ENCODE measurements at regions not wholly inside any gene's neighbourhood (a gene's known extent, or its start where the extent isn't known, plus 50 kb on each side); places are given as distances from the start of the nearest gene placed in this dataset.
A peak's percentile ranks its signal among the peaks of the same experiment; 100 is the strongest.

DNA sequence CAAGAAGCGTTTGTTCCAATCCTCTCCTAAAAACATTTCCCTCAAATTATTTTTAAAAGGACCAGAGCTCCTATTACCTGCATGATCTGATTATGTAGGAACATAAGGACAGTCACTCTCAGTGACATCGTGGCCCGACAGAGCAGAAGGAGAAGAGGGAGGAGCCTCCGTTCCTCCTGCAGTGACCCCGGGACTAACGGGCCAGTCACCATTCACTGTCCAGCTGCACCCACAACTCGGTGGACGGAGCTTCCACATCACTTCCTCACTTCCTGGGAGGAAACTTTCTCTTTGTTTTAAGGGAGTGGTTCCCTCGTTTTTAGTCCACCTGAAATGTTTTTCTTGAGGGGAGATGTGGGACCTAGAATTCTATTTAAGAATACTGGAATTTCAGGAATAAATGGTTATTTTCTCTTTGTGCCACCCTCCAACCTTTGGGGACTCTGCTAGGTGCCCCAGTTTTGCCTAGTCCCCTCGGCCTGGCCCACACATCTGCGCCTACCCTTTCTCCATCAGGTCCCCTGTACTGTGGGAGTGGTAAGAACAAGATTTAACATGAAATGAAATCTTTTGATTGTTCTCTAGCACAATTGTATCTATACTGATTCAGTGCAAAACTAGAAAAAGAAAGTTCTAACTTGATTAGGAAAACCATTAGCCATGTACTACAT is 173.5 kb upstream of the RNF32 start:
- H3K4me1 ChIP-seq (ENCODE audit: control insufficient read depth, insufficient read depth, low read length): no peaks in the 10 kb centered on the region
- no peaks in the 10 kb centered on the region for H3K9me3 ChIP-seq (ENCODE audit: control insufficient read depth, low read depth, low read length)
- no peaks in the 10 kb centered on the region for H3K36me3 ChIP-seq (ENCODE audit: control insufficient read depth, insufficient read depth, low read length)
- DNase-seq: no peak
- H3K27me3 ChIP-seq (ENCODE audit: control insufficient read depth, insufficient read depth, low read length): no peaks in the 10 kb centered on the region
- H3K4me3 ChIP-seq (ENCODE audit: low read length): no peak overlapping the region
- H3K27ac ChIP-seq (ENCODE audit: low read length): no peak overlapping the region
- WGBS (ENCODE audit: insufficient coverage, low lambda C conversion rate): 80% methylated on average over 3 of the region's 11 CpGs

DNA sequence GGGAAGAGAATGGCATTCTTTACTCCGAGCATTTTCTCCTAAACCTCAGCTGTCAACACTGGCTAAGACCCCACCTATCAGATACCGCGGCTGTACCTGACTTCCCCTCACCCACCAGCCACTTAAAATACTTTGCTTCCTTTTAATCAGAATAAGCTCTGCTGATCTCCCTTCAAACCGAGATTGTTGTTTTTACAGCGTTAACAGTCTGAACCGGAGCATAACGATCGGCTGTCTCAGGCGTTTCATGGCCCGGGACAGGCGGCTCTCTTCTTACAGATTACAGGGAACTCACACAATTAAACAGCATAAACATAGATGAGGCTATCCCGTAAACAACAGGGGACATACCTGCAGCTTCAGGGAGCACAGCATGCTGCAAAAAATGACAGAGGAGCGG is 174.3 kb upstream of the RNF32 start:
- Histone ChIP-seq H3K27ac (ENCODE audit: low read length) (no peak overlapping the region), H3K9me3 (ENCODE audit: control insufficient read depth, low read depth, low read length) (no peaks in the 10 kb centered on the region), H3K27me3 (ENCODE audit: control insufficient read depth, insufficient read depth, low read length) (no peaks in the 10 kb centered on the region), H3K4me1 (ENCODE audit: control insufficient read depth, insufficient read depth, low read length) (no peaks in the 10 kb centered on the region), H3K36me3 (ENCODE audit: control insufficient read depth, insufficient read depth, low read length) (no peaks in the 10 kb centered on the region), H3K4me3 (ENCODE audit: low read length) (no peak overlapping the region)
- WGBS (ENCODE audit: insufficient coverage, low lambda C conversion rate): 62% methylated on average over 2 of the region's 13 CpGs
- no peak for DNase-seq

DNA sequence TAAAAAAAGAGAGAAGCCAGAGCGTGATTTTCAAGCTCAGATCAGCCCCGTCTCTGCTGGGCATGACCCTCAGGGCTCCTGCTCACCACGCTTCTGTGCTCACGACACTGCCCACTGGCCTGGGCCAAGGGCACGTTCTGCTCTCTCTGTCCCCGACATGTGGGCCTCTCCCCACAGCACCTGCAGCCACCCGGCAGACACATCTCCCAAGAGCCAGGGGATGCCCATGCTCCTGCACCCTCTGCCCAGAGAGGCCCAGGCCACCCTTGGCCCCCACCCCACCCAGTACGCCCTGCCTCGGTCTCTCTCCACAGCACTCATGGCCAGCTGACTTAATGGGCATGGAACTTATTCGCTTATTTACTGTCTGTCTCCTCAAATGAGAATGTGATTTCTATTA is 175.4 kb upstream of the RNF32 start:
- Histone ChIP-seq H3K9me3 (ENCODE audit: control insufficient read depth, low read depth, low read length) (no peaks in the 10 kb centered on the region), H3K4me1 (ENCODE audit: control insufficient read depth, insufficient read depth, low read length) (peaks cover 2% of the 10 kb centered on the region), H3K27ac (ENCODE audit: low read length) (no peak overlapping the region), H3K36me3 (ENCODE audit: control insufficient read depth, insufficient read depth, low read length) (no peaks in the 10 kb centered on the region), H3K27me3 (ENCODE audit: control insufficient read depth, insufficient read depth, low read length) (no peaks in the 10 kb centered on the region), H3K4me3 (ENCODE audit: low read length) (no peak overlapping the region)
- WGBS (ENCODE audit: insufficient coverage, low lambda C conversion rate): 100% methylated on average over 1 of the region's 10 CpGs
- no peak for DNase-seq

DNA sequence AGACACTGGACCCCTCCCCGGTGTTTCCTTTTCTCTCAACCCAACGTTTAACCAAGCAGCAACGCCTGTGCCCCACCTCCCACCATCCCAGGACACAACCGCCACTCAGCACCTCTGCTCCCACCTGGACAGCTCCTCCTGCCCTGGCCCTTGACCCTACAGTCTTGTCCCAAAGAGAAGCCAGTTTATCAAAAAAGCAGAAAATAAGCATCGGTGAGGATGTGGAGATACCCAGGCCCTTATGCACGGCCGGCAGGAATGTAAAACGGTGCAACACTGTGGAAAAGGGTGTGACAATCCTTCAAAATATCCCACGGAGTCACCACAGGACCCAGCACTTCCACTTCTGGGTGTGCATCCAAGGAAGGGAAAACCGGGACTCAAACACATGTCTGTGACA is 176.2 kb upstream of the RNF32 start:
- no peak for DNase-seq
- Histone ChIP-seq H3K9me3 (ENCODE audit: control insufficient read depth, low read depth, low read length) (no peaks in the 10 kb centered on the region), H3K4me3 (ENCODE audit: low read length) (no peak overlapping the region), H3K27me3 (ENCODE audit: control insufficient read depth, insufficient read depth, low read length) (no peaks in the 10 kb centered on the region), H3K27ac (ENCODE audit: low read length) (no peak overlapping the region), H3K36me3 (ENCODE audit: control insufficient read depth, insufficient read depth, low read length) (no peaks in the 10 kb centered on the region), H3K4me1 (ENCODE audit: control insufficient read depth, insufficient read depth, low read length) (peaks cover 2% of the 10 kb centered on the region)
- no CpG with 5 or more reads among the region's 10 CpGs for WGBS (ENCODE audit: insufficient coverage, low lambda C conversion rate)

DNA sequence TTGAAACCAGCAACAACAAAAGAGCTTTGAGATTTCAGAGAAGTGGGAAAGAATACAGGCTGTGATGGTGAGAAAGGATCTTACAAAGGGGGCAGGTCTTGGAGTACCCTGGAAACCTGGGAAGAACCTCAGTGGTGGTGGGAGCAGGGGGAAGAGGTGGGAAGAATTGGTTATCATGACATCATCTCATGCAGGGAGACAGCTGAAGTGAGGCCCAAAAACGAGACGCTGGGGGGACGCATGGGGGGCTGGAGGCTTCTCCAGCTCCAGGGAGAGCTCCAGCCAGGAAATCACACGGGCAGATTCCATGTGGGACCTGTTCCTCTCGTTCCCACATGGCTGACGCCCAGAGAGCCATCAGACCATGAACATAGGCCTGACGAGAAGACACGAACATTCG is 177.3 kb upstream of the RNF32 start:
- no peak for DNase-seq
- H3K27ac ChIP-seq (ENCODE audit: low read length): no peak overlapping the region
- no CpG with 5 or more reads among the region's 9 CpGs for WGBS (ENCODE audit: insufficient coverage, low lambda C conversion rate)
- H3K9me3 ChIP-seq (ENCODE audit: control insufficient read depth, low read depth, low read length): no peaks in the 10 kb centered on the region
- peaks cover 2% of the 10 kb centered on the region for H3K4me1 ChIP-seq (ENCODE audit: control insufficient read depth, insufficient read depth, low read length)
- H3K4me3 ChIP-seq (ENCODE audit: low read length): no peak overlapping the region
- H3K36me3 ChIP-seq (ENCODE audit: control insufficient read depth, insufficient read depth, low read length): no peaks in the 10 kb centered on the region
- no peaks in the 10 kb centered on the region for H3K27me3 ChIP-seq (ENCODE audit: control insufficient read depth, insufficient read depth, low read length)

DNA sequence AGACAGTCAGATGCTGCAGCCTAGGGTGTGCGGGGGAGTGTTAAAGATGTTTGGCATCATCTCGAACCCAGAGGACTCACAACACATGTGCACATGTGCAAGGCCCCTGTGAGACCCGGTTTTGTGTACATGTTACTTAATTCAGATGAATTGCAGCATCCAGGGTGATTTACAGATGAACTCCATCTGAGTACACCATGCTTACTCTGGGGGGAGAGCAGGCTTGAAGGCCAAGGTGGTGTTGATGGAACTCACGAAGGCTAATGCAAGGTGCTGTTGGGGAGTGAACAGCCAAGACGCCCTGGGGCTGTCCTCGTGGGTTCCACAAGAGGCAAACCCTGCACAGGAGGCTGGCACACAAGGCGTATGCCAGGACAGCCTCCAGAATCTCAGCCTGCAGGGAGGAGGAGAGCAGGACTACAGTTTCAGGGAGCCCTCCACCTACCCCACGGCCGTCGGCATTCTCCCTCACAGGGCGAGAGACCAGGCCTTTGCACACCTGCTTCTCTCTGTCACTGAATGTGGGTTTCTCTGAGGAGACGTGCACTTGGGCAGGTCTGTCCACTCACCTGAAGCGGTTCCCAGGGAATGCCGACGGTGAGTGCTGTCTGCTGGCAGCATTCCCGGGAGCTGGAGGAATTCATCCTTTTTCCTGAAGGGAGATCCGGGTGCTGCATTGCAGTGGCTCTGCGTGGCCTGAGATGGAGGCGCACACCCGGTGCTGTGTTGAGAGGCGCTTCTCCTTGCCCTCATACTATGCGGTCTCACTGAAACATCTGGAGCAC is 178.5 kb upstream of the RNF32 start:
- no CpG with 5 or more reads among the region's 22 CpGs for WGBS (ENCODE audit: insufficient coverage, low lambda C conversion rate)
- Histone ChIP-seq H3K27ac (ENCODE audit: low read length) (no peak overlapping the region), H3K27me3 (ENCODE audit: control insufficient read depth, insufficient read depth, low read length) (no peaks in the 10 kb centered on the region), H3K4me3 (ENCODE audit: low read length) (no peak overlapping the region), H3K9me3 (ENCODE audit: control insufficient read depth, low read depth, low read length) (no peaks in the 10 kb centered on the region), H3K36me3 (ENCODE audit: control insufficient read depth, insufficient read depth, low read length) (no peaks in the 10 kb centered on the region), H3K4me1 (ENCODE audit: control insufficient read depth, insufficient read depth, low read length) (peaks cover 2% of the 10 kb centered on the region)
- no peak for DNase-seq

DNA sequence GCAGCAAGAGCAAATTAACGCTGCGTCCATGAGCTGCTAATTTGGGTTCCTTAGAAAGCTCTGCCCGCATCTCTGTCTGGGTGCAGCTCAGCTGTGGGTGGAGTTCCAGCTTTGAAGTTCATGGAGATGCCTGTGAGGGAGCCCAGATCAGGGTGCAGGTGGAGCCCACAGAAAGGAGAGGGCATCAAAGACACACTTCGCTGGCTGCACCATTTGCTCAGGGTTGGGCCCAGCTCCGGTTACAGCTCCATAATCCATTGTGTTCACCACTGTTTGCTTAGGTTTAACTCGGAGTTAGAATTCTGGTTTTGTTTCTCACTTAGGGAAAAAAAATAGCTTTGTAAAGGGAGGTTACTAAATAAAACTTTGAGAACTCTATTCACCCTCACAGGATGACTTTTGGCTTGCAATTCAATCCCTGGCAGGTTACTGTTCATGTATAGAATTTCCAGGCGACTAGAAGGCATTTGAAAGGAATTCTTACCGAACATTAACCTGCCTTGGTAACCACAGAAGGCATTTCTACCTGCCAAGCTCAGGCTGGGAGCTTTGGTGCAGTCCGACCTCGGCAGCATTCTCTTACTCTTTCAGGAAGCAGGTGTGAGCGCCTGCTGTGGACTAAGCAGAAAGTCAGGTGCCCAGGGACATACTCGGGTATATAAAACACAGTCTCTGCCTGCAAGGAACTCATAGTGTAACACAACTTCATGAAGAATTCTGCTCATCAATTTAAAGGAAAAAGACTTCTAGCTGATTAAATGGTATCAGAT is 179.5 kb upstream of the RNF32 start:
- Histone ChIP-seq H3K4me1 (ENCODE audit: control insufficient read depth, insufficient read depth, low read length) (peaks cover 2% of the 10 kb centered on the region), H3K36me3 (ENCODE audit: control insufficient read depth, insufficient read depth, low read length) (no peaks in the 10 kb centered on the region), H3K27me3 (ENCODE audit: control insufficient read depth, insufficient read depth, low read length) (no peaks in the 10 kb centered on the region), H3K9me3 (ENCODE audit: control insufficient read depth, low read depth, low read length) (no peaks in the 10 kb centered on the region), H3K27ac (ENCODE audit: low read length) (no peak overlapping the region), H3K4me3 (ENCODE audit: low read length) (no peak overlapping the region)
- DNase-seq: peak in 1 of 2 donors; percentile 24
- no CpG with 5 or more reads among the region's 12 CpGs for WGBS (ENCODE audit: insufficient coverage, low lambda C conversion rate)

DNA sequence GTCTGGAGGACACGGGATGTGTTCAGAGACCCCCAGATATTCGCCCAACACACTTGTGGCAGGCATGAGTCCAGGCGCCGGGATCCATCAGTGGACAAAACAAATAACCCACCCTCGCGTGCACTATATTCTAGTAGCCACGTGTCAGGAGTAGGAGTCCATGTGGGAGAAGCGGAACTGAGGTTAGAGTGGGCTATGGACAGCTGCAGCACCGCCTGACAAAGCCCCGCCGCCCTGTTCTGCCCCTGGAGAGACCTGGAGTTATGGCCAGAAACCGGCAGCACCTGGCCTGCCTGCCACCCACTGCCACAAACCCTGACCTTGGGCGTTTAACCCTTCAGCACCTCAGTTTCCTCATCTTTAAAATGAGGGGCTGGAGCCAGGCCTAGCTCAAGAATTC is 181.0 kb upstream of the RNF32 start:
- no peaks in the 10 kb centered on the region for H3K9me3 ChIP-seq (ENCODE audit: control insufficient read depth, low read depth, low read length)
- H3K27ac ChIP-seq (ENCODE audit: low read length): no peak overlapping the region
- WGBS (ENCODE audit: insufficient coverage, low lambda C conversion rate): no CpG with 5 or more reads among the region's 13 CpGs
- no peak overlapping the region for H3K4me3 ChIP-seq (ENCODE audit: low read length)
- H3K27me3 ChIP-seq (ENCODE audit: control insufficient read depth, insufficient read depth, low read length): no peaks in the 10 kb centered on the region
- H3K4me1 ChIP-seq (ENCODE audit: control insufficient read depth, insufficient read depth, low read length): peaks cover 2% of the 10 kb centered on the region
- no peak for DNase-seq
- H3K36me3 ChIP-seq (ENCODE audit: control insufficient read depth, insufficient read depth, low read length): no peaks in the 10 kb centered on the region

DNA sequence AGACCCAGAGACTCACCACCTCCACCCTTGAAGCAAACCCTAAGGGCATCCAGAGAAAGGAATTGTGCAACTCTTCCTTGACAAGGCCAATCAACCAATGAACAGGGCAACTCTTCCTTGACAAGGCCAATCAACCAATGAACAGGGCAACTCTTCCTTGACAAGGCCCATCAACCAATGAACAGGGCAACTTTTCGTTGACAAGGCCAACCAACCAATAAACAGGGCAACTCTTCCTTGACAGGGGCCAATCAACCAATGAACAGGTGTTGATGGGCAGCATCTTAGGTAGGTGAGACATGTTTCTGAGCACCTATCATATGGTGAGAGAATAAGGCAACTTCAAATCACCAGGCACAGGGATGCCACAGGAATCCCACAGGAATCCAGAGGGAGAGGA is 181.5 kb upstream of the RNF32 start:
- Histone ChIP-seq H3K27ac (ENCODE audit: low read length) (no peak overlapping the region), H3K4me3 (ENCODE audit: low read length) (no peak overlapping the region), H3K27me3 (ENCODE audit: control insufficient read depth, insufficient read depth, low read length) (no peaks in the 10 kb centered on the region), H3K4me1 (ENCODE audit: control insufficient read depth, insufficient read depth, low read length) (peaks cover 2% of the 10 kb centered on the region), H3K36me3 (ENCODE audit: control insufficient read depth, insufficient read depth, low read length) (no peaks in the 10 kb centered on the region), H3K9me3 (ENCODE audit: control insufficient read depth, low read depth, low read length) (no peaks in the 10 kb centered on the region)
- WGBS (ENCODE audit: insufficient coverage, low lambda C conversion rate): no CpG with 5 or more reads among the region's 1 CpG
- DNase-seq: no peak

DNA sequence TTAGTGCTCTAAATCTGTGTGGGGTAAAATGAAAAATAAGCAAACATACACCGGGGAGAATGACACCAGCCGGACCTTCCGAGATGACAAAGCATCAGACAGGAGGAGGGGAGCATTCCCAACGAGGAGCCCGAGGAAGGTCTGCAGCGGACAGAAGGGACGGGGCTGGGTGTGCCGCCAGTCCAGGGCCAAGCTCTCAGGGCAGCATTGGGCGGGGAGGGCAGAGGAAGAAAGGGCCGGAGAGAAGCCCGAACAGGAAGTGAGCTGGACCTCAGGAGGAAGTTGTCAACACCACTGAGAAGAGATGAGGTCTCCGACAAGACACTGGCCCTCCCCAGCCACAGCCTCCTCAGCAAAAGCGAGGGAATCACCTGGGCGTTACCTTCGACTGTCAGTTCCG is 182.6 kb upstream of the RNF32 start:
- no CpG with 5 or more reads among the region's 16 CpGs for WGBS (ENCODE audit: insufficient coverage, low lambda C conversion rate)
- DNase-seq: no peak
- Histone ChIP-seq H3K9me3 (ENCODE audit: control insufficient read depth, low read depth, low read length) (no peaks in the 10 kb centered on the region), H3K4me1 (ENCODE audit: control insufficient read depth, insufficient read depth, low read length) (peaks cover 2% of the 10 kb centered on the region), H3K27ac (ENCODE audit: low read length) (no peak overlapping the region), H3K36me3 (ENCODE audit: control insufficient read depth, insufficient read depth, low read length) (no peaks in the 10 kb centered on the region), H3K27me3 (ENCODE audit: control insufficient read depth, insufficient read depth, low read length) (no peaks in the 10 kb centered on the region), H3K4me3 (ENCODE audit: low read length) (no peak overlapping the region)
